ENCODE measurements at regions not wholly inside any gene's neighbourhood (a gene's known extent, or its start where the extent isn't known, plus 50 kb on each side); places are given as distances from the start of the nearest gene placed in this dataset.
A peak's percentile ranks its signal among the peaks of the same experiment; 100 is the strongest.
"Not testable (repeated sequence)": the region's sequence is repeated elsewhere in the genome, so short reads cannot be mapped to it uniquely, and the experiment has no call there.

DNA sequence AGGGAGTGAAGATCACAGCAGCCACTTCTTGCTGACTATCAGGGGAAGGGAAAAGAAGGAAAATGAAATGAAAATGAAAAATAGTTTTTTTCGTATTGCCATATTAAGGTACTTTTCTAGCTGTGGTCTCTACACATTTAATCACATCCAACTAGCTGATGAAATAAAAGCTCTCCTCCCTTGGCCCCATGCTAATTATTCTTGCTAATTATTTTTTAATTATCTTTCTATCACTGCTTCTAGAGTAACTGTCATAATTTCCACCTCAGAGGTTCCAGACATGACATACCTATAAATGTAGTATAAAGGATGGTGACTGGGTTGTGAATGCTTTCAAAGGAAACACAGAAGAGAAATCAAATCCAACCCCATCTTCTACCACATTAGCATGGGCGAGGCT lies 334.1 kb upstream of the MAN1A1 start:
- no peak for DNase-seq

DNA sequence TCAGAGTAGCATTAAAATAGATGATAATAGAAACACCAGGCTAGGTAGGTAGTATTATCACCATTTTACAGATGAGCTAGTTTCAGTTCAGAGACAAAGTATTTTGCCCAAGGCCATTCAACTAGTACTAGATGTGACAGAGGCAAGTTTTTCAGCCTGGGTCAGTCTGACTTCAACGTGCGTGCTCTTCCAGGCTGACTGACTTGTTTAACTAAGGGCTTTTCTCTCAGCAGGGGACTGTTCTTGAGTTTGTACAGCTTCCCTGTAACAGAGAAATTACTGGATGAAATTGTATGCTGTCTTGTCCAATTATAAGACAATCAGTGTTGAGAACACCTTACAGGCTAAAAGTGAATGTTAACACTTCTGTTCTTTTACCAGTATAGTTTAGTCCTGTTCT lies 333.5 kb upstream of the MAN1A1 start:
- DNase-seq, result no peak

DNA sequence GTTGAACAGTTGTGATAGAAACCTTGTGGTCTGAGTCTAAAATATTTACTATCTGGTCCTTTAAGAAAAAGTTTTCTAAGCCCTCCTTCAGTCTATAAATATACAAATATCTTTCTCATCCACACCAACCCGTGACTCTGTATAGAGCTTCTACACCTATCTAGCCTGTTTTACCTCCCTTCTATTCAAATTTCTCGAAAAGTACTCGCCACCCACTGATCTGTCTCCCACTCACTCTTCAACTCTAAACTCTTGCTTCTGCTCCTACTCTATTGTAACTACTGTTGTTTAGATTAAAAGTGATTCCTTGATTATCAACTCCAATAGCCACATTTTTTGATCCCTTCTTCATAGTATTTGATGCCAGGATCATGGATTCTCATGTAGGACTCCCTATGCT lies 329.4 kb upstream of the MAN1A1 start:
- DNase-seq, result no peak

DNA sequence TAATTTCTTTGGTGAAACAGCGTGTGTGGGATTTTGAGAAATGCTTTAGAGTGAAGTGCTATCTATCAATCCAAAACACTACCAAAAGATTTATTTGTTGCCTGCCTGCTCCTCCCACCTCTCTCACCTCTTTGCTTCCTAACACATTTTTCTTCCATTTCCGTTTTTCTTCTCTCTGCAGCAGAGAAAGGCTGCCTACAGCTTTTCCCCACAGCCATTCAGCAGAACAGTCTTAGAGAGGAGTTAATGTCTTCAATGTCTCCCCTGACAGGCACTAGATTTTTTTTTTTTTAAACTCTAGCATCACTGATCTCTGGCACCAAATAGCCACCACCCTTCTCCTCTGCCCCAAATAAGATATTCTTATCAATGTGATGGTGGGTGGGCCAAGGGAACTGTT lies 327.8 kb upstream of the MAN1A1 start:
- peak; percentile 46 for DNase-seq

DNA sequence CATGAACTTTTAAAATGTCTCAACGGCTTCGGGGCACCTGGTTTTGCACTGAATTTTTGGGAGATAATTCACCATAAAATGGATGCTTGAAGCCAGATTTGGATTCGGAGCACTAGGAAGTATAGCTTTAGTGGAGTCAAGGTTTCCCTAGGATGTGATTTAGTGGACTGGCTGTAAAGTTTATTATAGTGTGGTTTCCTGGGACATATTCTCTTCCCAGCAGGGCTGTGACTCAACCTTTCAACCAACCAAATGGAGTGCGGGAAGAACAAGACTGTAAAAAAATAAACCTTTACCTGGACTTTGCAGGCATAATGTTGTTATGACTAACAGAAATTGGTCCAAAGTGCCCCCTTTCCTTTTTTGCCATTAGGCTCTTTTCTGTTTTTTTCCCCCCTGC lies 327.4 kb upstream of the MAN1A1 start:
- no peak for DNase-seq

DNA sequence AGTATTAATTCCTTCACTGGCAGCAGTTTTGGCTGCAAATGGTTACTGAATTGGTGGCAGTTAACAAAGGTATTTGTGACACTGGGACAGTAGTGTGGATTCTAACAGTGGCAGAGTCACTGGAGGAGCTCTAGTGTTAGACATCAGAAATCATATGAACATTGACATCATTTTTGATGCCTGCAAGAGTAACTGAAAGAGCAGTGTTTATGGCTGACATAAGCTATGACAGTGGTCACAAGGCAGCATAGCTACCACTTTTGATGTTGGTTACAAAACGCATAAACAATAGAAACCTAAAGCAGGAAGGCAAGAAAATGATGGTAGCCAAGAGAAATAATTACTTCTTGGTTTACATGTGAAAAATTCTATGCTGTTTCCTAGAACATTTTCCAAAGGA lies 326.7 kb upstream of the MAN1A1 start:
- no peak for DNase-seq

DNA sequence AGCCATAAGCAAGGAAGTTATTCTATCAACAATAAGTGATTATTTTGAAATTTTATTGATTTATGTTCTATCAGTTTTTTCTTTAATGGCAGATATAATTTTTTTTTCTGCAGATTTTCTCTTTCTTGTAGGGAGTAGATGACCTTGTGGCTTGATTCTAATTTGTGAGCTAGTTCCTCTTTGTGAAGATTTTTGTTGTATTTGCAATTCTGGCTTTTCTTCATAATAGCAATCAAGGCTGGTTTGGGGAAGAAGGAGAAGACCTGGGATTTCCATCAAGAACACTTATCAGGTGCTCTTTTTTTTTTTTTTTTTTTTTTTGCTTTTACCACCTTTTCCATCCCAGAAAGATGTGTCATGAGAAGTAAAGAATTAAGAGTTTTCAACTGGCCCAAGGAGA lies 324.2 kb upstream of the MAN1A1 start:
- DNase-seq, result no peak

DNA sequence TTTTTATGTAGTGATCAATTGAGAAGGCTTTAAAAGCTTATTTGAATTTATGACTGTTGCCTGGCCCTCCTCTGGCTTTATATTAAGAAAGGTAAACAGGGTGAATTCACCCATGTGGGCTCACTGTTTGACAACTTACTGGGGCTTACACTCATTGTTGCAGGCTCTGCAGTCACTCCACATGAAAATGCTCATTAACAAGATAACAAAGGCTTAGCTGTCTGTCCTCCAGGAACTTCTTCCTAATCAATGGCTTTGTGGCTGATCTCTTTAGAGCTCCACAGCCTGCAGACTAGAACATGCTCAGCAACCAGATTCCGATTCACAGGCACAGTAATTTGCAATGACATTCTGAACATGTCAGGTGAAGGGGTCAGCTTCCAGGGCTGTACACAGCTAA lies 323.2 kb upstream of the MAN1A1 start:
- no peak for DNase-seq

DNA sequence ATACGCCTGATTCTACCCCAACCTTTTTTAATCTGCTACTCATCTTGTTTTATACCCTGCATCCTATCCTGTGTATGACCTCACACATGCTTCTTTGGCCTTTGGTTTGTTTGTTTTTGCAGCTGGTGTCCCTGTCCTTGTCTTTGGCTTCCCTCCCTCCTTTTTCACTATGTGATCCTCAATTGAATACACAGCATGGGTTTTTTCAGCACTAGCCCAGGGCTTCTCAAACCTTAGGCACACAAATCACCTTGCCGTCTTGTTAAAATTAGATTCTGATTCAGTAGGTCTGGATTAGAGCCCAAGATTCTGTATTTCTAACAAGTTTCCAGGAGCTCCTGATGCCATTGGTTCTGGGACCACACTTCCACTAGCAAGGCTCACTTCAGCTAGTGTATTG lies 321.5 kb upstream of the MAN1A1 start:
- no peak for DNase-seq

DNA sequence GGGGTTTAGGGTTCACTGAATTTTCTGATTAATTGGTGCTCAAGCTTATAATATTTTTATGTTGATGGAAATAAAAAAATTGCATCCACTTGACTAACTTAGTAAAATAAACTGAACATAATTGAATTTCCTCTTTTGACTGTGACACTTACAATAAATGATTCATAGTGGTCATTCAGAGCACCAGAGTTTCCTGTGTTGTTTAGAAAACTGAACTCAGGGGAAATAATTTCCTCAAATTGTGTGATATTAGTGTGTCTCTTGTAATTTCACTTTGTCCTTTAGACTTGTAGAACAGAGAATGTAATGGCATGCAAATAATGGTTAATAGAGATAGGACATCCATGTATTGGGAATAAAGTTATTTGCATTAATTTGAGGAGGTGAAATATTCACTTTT lies 319.7 kb upstream of the MAN1A1 start:
- no peak for DNase-seq

DNA sequence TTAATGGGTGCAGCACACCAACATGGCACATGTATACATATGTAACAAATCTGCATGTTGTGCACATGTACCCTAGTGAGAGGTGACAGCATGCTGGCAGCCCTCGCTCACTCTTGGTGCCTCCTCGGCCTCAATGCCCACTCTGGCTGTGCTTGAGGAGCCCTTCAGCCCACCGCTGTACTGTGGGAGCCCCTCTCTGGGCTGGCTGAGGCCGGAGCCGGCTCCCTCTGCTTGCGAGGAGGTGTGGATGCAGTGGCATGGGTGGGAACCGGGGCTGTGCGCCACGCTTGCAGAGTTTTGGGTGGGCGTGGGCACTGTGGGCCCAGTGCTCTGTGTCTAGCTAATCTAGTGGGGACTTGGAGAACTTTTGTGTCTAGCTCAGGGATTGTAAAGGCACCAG lies 315.9 kb upstream of the MAN1A1 start:
- not testable (repeated sequence) for DNase-seq

DNA sequence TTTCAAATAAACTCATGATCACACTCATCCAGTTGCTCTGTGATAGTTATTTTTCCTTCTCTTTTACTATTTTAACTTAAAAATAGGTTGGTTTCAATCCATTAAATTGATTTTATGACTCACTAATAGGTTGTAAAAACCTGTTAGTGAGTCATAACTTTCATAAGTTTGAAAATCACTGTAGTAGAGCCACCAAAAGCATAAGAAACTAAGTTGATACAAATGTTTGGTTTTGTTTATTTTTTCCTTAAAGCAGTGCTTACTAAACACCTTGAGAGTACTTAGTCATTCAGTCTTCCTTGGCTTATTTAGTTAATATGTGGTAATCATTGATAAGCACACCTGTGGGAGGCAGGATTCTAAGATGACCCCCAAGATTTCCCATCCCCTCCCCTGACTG lies 312.1 kb upstream of the MAN1A1 start:
- DNase-seq, result no peak

DNA sequence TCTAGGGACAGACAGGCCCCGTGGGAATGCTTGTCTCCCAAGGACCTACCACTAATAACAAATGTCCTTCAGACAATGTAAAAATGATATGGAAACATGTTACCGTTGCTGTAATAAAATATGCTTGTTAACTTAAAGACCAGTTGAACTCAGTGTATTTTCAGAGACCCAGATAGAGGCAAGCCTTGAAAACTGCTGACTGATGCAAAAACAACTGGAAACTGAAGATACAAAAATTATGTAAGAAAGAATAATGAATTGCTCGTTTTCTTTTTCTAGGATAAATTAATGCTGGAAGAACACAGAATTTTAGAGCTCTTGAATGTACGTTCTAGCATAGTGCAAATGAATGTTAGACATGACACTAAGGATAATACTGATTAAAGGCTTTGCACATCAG lies 311.5 kb upstream of the MAN1A1 start:
- DNase-seq, result no peak

DNA sequence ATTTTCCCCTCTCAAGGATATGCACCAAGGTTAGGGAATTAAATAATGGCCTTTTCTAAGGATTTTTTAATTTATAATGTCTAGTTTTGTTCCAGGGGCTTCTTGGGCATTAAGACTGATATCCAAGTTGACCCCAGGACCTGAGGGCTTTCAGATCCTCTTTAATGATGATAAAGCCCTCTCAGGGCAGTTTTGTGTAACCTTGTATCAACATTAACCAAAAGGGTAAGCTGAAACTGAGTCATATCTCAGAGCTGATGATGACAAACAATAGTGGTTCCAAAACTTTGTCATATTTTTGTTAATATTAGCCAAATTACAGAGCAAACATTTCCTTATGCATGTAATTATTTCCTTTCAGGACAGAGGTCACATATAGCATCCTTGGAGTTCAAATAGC lies 309.4 kb upstream of the MAN1A1 start:
- DNase-seq, result no peak

DNA sequence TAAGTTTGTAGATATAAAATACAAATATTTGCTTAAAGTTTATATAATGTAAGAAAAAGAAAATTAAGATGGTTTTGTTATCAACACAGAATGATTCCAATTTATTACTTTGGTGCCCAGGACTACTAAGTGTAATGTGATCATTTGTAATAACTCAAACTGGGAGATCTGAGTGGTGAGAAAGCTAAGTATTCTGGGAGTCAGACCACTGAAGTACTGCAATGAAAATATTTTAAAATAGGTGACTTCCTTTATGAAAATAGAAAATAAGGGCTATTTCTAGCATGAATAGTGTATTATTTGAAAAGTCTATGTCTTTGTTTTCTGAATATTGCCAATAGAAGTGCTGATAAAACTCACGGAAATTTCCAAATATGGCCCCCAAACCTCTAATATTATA lies 305.6 kb upstream of the MAN1A1 start:
- DNase-seq, result no peak

DNA sequence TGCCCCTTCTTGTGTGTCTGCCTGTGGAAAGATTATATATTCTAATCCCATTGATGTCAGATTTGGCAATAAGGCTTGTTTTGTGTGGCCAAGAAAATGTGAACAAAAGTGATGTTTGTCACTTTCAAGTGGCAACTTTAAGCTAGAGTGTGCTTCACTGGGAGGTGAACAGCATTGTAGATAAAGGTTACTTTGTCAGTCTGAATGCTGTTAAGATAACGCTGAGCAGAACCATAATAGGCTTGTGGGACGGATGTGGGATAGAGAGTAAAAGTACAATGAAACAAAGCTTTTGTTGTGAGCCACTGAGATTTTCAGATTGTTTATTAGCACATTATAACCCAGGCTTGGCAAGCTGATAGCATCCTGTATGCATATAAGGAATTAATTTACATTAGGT lies 303.8 kb upstream of the MAN1A1 start:
- no peak for DNase-seq

DNA sequence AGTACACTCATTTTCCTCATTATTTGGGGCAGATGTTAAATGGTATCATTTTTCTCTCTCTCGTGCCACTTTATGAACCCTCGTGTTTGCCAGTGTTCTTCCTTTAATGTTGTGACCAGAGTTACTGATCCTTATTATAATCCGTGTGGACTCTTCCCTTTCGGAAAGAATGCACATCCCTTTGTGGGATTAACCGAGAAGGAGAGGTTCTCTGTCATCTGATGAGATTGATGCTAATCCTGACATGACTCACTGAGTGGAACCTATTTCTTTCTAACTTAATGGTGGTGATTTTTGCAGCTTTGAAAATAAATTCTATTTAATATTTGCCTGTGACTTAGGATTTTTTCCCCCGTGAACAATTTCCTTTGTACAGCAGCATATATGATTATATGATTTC lies 300.0 kb upstream of the MAN1A1 start:
- no peak for DNase-seq

DNA sequence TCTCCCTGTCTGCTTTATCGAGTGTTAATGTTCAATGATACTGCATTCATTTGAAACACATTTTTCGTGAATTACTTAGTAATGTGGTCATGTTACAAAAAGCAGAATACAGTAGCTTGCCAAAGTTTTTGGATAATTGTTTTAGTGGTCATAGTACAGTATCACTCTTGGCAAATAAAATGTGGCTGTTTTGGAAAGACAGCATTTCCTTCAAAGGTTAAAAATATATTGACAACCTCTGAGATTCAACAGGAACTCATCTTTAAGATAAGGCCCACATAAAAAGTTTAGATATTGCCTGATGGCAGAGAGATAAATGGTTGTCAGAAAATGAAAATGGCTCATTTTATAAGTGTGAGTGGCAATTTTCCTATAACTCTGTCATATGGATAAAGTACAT lies 297.7 kb upstream of the MAN1A1 start:
- no peak for DNase-seq

DNA sequence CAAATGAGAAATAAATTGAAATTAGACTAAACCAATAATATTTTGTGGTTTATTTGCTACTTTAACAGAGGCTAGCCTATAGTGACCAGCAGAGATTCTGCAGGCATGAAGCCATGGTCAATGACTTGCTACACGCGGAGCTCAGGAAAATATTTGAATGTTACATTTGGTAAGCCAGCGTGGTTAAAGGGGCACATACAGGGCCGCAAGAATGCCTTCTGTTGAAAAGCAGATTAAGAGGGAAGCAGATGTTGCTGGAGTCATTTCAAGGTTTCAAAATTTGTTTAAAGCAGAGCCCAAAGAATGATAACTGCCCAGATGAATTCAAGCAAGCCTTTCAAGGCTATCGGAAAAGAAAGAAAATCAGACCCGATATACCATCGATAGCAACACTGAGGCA lies 294.3 kb upstream of the MAN1A1 start:
- no peak for DNase-seq

DNA sequence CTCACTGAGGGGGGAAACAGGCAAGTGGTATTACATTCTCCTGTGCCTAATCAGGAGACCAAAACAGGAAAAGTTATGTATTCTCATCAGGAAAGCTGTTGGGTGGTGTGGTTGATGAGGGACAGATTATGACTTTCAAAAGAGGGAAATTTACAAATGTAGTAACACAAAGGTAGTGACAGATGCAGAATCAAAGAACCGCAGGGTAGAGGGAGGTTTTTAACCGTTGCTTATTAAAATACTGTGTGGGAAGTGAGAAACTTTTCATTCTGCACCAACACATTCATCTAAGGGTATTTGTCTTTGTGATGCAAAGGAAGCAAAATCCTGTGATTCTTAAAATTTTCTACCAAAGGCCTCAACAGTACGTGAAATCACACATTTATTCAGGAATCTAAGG lies 288.2 kb upstream of the MAN1A1 start:
- DNase-seq, result no peak

DNA sequence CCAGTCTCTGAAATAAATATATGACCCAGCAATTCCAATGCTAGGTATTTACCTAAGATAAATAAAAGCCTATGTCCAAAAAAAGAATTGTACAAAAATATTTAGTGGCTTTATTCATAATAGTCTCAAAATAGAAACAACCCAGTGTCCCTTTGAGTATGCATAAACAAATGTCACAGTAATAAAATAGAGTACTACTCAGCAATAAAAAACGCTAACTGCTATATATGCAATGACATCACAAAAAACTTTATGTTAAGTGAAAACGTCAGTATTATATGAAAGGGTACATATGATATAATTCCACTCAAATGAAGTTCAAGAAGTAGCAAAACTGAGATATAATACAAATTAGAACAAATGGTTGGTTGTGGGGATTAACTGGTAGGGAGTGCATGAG lies 286.5 kb upstream of the MAN1A1 start:
- DNase-seq, result no peak

DNA sequence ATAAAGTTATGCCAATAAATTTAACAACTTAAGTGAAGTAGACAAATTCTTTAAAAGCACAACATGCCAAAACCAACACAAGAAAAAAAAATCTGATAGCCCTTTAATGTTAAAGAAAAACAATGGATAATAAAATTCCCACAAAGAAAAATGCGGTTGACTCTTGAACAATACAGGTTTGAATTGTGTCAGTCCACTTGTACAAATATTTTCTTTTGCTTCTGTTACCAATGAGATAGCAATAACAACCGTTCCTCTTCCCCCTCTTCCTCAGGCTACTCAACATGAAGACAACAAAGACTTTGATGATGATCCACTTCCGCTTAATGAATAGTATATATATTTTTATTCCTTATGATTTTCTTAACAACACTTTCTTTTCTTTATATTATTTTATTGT lies 283.9 kb upstream of the MAN1A1 start:
- no peak for DNase-seq

DNA sequence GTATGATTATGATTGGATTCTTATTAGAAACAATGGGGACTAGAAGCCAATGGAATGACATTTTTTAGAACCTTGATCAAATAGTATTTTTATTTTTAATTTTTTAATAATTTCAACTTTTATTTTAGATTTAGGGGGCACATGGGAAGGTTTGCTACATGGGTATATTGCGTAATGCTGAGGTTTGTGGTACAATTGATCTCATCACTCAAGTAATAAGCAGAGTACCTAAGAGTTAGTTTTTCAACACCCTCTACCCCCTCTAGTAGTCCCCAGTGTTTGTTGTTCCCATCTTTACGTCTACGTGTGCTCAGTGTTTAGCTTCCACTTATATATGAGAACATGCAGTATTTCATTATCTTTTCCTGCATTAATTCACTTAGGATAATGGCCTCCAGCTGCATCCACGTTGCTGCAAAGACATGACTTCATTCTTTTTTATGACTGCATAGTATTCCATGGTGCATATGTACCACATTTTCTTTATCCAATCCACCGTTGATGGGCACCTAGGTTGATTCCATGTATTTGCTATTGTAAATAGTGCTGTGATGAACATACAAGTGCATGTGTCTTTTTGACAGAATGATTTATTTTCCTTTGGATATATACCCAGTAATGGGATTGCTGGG lies 281.1 kb upstream of the MAN1A1 start:
- DNase-seq, result no peak

DNA sequence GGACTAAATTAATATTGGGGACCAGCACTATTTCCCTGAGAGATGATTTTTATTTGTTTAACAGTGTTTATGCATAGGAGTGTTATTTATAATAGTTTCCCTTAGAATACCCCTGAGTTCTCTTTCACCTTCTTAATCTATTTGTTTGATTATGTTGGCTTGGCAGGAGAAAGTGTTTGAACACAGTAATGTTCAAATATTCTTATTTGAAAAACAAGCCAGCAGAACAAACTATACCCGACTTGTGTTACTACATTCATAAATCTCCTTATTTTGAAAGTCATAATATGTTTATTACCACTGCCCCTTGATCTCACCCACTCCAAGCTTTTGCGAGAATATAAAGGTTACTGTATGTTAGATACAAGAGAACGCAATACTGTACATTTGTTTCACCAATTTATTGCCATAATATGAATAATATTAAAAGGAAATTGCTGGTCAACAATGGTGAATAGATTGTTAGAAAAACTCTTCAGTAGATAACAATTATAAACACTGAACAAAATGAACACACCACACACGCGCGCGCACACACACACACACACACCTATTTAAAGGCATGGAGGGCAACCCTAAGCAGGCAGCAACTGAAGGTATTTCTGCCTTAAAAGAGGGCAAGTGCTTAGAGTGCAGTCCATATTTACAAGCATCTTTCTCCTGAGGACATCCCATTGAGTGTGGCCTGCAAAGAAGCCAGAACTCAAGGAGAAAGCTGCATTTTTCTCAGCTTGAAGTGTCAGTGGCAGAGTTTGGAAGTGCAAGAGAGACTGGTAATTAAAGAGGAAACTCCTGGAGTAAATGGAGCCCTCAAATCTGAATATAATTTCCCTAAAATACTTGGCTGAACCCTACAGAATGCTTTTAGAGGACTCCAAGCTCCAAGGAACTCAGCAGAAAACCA lies 279.4 kb upstream of the MAN1A1 start:
- peak; percentile 31 for DNase-seq

All from hematopoietic multipotent progenitor cell treated with erythropoietin and hydrocortisone succinate and interleukin-3 and kit ligand, for 8 days (in vitro differentiated cells).